Thyroid gland (tissue), 4 donors: ENCODE measurements at regions not wholly inside any gene's neighbourhood (a gene's known extent, or its start where the extent isn't known, plus 50 kb on each side); places are given as distances from the start of the nearest gene placed in this dataset.

ENCODE experiments used
- POLR2A ChIP-seq, 2 donors: fragments of 450-650 bp; IDR thresholded peaks; one replicate each; pipeline ENCODE4 v1.6.1; 2017; ENCODE audit warnings: antibody characterized with exemption in 2 of 2, mild to moderate bottlenecking in 2 of 2, moderate library complexity in 1 of 2
- TF ChIP-seq, protein P1 (sequence below), 6 experiments: fragments of 200-600 bp in 3 of 6; fragments of 450-650 bp in 3 of 6; sonication (generic) in 3 of 6; IDR thresholded peaks; one replicate each; pipeline ENCODE4 v1.5.1; 2016 to 2019; ENCODE audit warnings: antibody characterized with exemption in 6 of 6, mild to moderate bottlenecking in 2 of 6, inconsistent platforms in 1 of 6, moderate library complexity in 1 of 6

GRCh38 chr5:62794456-62794855 is 215.8 kb downstream of the LRRC70 start:
- TF ChIP-seq, protein P1, sequence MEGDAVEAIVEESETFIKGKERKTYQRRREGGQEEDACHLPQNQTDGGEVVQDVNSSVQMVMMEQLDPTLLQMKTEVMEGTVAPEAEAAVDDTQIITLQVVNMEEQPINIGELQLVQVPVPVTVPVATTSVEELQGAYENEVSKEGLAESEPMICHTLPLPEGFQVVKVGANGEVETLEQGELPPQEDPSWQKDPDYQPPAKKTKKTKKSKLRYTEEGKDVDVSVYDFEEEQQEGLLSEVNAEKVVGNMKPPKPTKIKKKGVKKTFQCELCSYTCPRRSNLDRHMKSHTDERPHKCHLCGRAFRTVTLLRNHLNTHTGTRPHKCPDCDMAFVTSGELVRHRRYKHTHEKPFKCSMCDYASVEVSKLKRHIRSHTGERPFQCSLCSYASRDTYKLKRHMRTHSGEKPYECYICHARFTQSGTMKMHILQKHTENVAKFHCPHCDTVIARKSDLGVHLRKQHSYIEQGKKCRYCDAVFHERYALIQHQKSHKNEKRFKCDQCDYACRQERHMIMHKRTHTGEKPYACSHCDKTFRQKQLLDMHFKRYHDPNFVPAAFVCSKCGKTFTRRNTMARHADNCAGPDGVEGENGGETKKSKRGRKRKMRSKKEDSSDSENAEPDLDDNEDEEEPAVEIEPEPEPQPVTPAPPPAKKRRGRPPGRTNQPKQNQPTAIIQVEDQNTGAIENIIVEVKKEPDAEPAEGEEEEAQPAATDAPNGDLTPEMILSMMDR (IDR thresholded peaks at IDR 0.05): no peak
- TF ChIP-seq POLR2A (IDR thresholded peaks at IDR 0.05): no peak
